ENCODE measurements at regions not wholly inside any gene's neighbourhood (a gene's known extent, or its start where the extent isn't known, plus 50 kb on each side); places are given as distances from the start of the nearest gene placed in this dataset.
"Not testable (repeated sequence)": the region's sequence is repeated elsewhere in the genome, so short reads cannot be mapped to it uniquely, and the experiment has no call there.

- not testable (repeated sequence) for DNase-seq (ENCODE audit: low spot score)
Measured at GRCh38 chr20:55074266-55074840, 599.0 kb downstream of the DOK5 start.

- DNase-seq (ENCODE audit: low spot score): peak; percentile 33
Measured at GRCh38 chr20:55070001-55070400, 594.6 kb downstream of the DOK5 start.

GRCh38 chr20:55067158-55067825, 591.9 kb downstream of the DOK5 start:
- peak; percentile 11 for DNase-seq (ENCODE audit: low spot score)

- no peak for DNase-seq (ENCODE audit: low spot score)
Measured at GRCh38 chr20:55058938-55059337, 583.5 kb downstream of the DOK5 start.

- DNase-seq (ENCODE audit: low spot score): peak; percentile 11
Measured at GRCh38 chr20:55057779-55058415, 582.5 kb downstream of the DOK5 start.

- no peak for DNase-seq (ENCODE audit: low spot score)
Measured at GRCh38 chr20:55054453-55054852, 579.1 kb downstream of the DOK5 start.

- DNase-seq (ENCODE audit: low spot score): no peak
Measured at GRCh38 chr20:55053389-55053788, 578.0 kb downstream of the DOK5 start.

GRCh38 chr20:55052459-55052858, 577.1 kb downstream of the DOK5 start:
- DNase-seq (ENCODE audit: low spot score): no peak

- DNase-seq (ENCODE audit: low spot score): no peak
Measured at GRCh38 chr20:55038684-55039083, 563.3 kb downstream of the DOK5 start.

- DNase-seq (ENCODE audit: low spot score): no peak
Measured at GRCh38 chr20:55031971-55032370, 556.6 kb downstream of the DOK5 start.

- DNase-seq (ENCODE audit: low spot score): no peak
Measured at GRCh38 chr20:55014766-55015165, 539.4 kb downstream of the DOK5 start.

GRCh38 chr20:55010761-55011160, 535.4 kb downstream of the DOK5 start:
- DNase-seq (ENCODE audit: low spot score): no peak

- no peak for DNase-seq (ENCODE audit: low spot score)
Measured at GRCh38 chr20:55009066-55009465, 533.7 kb downstream of the DOK5 start.

- no peak for DNase-seq (ENCODE audit: low spot score)
Measured at GRCh38 chr20:55004044-55004443, 528.7 kb downstream of the DOK5 start.

- peak; percentile 21 for DNase-seq (ENCODE audit: low spot score)
Measured at GRCh38 chr20:54995553-54995952, 520.2 kb downstream of the DOK5 start.

GRCh38 chr20:54995011-54995410, 519.6 kb downstream of the DOK5 start:
- no peak for DNase-seq (ENCODE audit: low spot score)

- no peak for DNase-seq (ENCODE audit: low spot score)
Measured at GRCh38 chr20:54985091-54985490, 509.7 kb downstream of the DOK5 start.

- DNase-seq (ENCODE audit: low spot score): no peak
Measured at GRCh38 chr20:54984104-54984448, 508.7 kb downstream of the DOK5 start.

- not testable (repeated sequence) for DNase-seq (ENCODE audit: low spot score)
Measured at GRCh38 chr20:54983394-54984103, 508.2 kb downstream of the DOK5 start.

GRCh38 chr20:54981175-54981574, 505.8 kb downstream of the DOK5 start:
- no peak for DNase-seq (ENCODE audit: low spot score)

GRCh38 chr20:54980103-54980960, 504.9 kb downstream of the DOK5 start:
- DNase-seq (ENCODE audit: low spot score): peak; percentile 39

GRCh38 chr20:54950304-54950703, 474.9 kb downstream of the DOK5 start:
- no peak for DNase-seq (ENCODE audit: low spot score)
